NT2/D1 (cell line): ENCODE measurements at regions not wholly inside any gene's neighbourhood (a gene's known extent, or its start where the extent isn't known, plus 50 kb on each side); places are given as distances from the start of the nearest gene placed in this dataset.

Experiments used
- SUZ12 ChIP-seq: IDR thresholded peaks from 2 replicates; pipeline ENCODE4 v1.6.1; 2011; ENCODE audit not compliant: insufficient read length, insufficient read depth; ENCODE audit errors: extremely low read depth
- YY1 ChIP-seq: IDR thresholded peaks from 2 replicates; pipeline ENCODE4 v1.6.1; 2011; ENCODE audit not compliant: insufficient read length, insufficient read depth
- ZNF274 ChIP-seq: IDR thresholded peaks from 2 replicates; pipeline ENCODE4 v1.6.1; 2011; ENCODE audit warnings: mild to moderate bottlenecking, low read depth, low read length

DNA sequence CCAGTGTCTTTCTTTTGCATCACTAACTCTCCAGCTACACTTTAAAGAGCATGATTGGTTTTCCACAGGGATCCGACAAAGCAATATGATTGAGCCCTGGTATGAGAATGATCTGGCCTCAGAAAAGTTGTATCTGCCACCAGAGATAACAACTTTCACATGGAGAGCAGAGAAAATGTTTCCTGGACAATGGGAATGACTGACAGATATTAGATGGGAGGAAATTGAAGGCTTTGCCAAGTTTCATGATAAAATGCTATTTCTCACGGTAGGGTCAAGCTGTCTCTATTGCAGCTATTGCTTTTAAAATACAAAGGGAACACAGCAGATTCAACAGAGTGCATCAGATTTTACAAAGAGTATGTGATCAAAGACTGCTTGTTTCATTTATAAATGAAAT is 56.4 kb upstream of the GLIS3 start:
- TF ChIP-seq YY1: no peak
- TF ChIP-seq ZNF274: no peak
- TF ChIP-seq SUZ12: no peak
